HS-27A (cell line): ENCODE measurements at regions not wholly inside any gene's neighbourhood (a gene's known extent, or its start where the extent isn't known, plus 50 kb on each side); places are given as distances from the start of the nearest gene placed in this dataset.

Source experiments
- DNase-seq: peaks from one replicate; pipeline ENCODE4 v3.0.0-alpha.2; 2012; ENCODE audit warnings: low read depth, missing footprints

DNA sequence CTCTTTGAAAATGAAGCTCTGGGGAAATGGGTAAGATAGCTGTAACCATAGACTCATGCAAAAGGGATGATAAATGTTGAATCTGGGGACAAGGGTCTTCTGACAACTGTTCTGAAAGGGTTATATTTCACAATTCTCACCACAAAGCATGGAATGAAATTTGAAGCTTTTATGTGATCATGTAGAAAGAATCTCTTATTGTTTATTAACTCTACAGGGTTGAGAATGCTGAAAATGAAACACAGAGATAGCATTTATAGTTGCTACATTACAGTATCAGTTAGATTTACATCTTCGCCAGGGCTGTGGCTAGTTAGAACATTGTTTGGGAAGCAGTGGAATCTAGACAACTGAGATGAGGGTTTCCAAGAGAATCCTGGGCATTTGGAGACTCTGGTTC lies 97.4 kb upstream of the LHCGR start:
- peak; percentile 66 for DNase-seq

DNA sequence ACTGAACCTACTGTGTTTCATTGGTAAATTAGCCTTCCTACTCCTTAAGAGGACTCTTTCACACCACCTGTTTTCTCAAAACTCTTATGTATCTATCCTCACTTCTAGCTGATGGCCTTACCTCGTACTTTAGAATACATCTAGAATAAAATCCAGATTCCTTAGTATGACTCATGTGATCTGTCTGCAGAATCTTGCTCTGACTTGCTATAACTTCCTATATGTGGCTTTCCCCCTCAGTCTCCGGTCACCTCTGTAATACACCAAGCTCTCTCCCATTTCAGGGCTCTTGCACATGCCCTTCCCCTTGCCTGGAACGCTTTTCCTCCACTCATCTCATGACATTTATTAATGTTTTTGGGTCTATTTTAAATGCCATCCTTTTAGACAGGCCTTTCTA lies 95.6 kb upstream of the LHCGR start:
- DNase-seq, result no peak

DNA sequence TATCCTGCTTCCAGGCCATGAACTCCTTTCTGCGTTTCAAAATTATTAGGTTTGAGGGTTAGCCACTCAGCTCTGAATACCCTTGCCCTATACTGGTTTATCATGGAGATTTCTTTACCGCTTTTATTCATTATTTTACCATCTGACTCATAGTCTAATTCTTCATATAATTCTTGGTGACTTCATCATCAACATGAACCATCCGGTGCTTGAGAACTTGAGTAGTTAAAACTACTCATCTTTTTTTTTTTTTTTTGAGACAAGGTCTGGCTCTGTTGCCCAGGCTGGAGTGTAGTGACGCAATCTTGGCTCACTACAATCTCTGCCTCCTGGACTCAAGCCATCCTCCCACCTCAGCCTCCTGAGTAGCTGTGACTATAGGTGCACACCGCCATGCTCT lies 94.2 kb upstream of the LHCGR start:
- peak; percentile 64 for DNase-seq

DNA sequence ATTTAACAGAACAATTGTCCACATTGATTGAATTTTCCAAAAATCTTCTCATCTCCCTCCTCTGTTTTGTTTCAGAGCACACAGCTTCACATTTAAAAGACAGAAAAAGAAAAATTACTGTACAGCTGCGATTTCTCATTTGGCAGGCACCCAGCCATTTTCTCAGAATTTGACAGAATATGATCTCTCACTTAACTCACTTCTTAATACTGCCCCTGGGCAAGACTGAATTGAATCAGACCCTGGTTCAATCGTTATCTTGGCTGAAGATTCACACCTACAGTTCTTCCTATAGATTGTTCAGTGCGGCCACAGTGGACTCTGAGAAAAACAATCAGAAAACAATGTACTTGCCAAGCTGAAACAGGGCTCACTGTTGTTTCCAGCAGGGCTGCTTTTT lies 90.2 kb upstream of the LHCGR start:
- DNase-seq, result no peak

DNA sequence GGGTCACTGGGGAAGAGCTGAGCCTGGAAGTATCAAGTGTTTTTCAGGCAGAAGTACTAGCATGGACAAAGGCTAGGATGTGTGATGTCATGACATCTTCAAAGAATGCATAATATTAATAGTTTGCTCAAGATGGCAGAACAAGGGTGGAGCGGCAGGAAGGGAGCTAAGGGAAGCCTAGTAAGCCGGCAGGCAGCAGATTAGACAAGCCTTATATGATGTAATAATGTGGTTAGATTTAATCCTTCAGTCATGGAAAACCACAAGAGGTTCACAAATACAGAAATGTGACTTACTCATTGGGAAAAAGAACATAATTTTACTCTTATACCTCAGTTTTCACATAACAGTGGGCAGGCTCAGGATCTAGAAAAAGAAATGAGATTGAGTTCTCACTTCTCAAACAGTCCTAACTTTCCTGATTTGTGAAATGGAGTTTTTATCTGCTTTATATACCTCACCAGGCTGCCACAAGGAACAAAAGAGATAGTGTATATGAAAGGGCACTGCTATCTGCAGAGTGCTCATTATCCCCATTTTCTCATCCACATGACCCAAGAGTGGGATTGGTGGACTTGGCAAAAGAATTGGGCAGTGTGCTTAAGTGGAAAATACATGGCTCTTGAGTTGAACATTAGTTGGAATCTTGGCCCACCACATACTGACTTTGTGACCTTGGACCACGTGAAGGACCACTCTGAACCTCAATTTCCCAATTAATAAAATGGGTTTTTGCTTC lies 89.1 kb upstream of the LHCGR start:
- DNase-seq, result peak; percentile 60

DNA sequence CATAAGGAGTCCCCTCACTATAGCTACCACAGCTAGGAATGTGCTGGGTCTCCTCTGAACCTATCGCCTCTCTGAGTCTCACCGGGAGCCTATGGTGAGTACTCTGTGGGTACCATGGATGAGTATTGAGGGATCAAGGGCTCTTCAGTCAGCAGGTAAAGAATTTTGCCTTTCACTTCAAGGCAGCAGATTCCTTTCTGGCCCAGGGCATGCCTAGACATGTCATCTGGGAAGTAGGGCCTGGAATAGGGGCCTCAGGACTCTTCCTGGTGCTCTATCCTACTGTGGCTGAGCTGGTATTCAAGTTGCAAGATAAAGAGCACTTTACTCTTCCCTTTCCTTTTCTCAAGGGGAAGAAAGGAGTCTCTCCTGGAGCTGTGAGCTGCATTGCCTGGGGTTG lies 85.6 kb upstream of the LHCGR start:
- no peak for DNase-seq

DNA sequence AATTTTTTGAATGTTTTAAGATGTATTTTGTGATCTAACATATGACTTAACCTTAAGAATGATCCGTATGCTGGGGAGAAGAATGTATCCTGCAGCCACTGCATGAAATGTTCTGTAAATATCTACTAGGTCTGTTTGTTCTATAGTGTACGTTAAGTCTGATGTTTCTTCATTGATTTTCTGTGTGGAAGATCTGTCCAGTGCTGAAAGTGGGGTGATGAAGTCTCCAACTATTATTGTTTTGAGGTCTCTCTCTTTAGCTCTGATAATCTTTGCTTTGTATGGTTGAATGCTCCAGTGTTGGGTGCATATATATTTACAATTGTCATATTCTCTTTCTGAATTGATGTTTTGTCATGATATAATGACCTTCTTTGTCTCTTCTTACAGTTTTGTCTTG lies 82.5 kb upstream of the LHCGR start:
- no peak for DNase-seq

DNA sequence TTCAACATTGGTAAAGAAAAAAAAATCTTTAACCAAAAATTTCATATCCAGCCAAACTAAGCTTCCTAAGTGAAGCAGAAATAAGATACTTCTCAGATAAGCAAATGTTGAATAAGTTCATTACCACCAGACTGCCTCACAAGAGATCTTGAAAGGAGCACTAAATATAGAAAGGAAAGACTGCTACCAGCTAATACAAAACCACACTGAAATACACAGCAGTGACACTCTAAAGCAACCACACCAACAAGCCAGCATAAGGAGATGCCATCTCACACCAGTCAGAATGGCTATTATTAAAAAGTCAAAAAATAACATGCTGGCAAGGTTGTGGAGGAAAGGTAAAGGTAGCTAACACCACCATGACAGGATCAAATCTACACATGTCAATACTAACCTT lies 74.0 kb upstream of the LHCGR start:
- no peak for DNase-seq

DNA sequence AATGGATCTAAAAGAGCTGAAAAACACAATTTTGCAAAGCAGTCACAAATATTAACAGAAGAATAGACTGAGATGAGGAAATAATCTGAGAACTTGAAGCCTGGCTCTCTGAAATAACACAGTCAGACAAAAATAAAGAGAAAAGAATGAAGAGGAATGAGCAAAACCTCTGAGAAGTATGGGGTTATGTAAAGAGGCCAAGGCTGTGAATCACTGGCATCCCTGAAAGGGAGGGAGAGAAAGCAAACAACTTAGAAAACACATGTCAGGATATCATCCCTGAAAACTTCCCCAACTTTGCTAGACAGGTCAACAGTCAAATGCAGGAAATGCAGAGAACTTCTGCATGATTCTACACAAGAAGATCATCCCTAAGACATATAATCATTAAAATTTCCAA lies 73.5 kb upstream of the LHCGR start:
- no peak for DNase-seq

DNA sequence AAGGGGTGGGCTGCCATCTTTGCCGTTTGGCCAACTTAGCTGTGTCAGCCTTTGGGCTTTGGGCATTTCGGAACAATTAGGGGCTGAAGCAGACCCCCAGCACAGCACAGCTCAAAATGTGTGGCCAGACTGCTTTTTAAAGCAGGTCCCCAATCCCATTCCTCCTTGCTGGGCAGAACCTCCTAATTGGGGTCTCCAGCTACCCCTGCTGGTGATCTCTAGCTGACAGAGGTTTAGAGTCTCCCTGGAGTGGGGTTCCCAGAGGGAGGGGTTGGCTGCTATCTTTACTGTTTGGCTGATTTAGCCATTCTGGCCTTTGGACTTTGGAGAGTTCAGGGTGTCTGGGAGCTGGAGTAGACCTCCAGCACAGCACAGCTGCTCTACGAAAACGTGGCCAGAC lies 71.5 kb upstream of the LHCGR start:
- no peak for DNase-seq

DNA sequence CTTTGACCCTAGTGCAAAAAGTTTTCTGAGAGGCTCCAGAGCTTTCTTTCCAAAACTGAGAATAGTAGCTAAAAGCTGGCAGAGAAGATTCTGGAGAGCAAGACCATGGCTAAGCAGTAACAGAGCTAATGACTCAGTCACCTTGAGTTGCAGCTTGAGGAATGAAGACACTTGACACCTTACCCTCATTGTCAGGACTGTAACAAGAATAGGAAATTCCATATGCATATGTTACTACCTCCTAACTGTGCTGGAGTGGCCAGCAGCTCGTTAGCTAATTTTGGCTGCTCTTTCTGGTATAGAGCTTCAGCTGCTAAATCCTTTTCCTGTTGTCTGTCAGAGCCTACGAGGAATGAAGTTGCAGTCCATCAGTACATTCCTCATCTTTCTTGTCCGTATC lies 68.6 kb upstream of the LHCGR start:
- DNase-seq, result no peak

DNA sequence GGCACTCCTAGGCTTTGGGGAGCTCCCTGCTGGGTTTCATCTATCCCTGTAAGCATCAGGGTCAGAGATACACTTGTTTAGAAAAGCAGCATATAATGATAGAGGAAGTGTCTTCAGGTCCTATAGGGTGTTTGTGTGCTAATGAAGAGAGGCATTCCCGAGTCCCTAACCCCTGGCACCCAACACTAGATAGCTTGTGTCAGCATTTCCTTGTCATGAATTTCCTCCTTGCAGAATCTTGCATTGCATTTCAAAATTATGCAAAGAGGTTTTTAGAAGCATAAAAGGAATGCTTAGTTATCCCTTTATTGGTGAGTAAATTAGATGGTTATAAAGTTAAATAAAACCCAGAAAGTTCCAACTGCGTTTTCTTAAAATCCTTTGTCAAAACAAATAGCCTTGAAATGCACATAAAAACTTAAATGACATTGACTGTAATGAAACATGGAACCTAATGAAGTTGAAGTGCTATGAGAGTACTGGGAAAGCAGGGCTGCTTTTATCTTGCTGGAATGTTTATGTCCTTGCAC lies 63.7 kb upstream of the LHCGR start:
- no peak for DNase-seq

DNA sequence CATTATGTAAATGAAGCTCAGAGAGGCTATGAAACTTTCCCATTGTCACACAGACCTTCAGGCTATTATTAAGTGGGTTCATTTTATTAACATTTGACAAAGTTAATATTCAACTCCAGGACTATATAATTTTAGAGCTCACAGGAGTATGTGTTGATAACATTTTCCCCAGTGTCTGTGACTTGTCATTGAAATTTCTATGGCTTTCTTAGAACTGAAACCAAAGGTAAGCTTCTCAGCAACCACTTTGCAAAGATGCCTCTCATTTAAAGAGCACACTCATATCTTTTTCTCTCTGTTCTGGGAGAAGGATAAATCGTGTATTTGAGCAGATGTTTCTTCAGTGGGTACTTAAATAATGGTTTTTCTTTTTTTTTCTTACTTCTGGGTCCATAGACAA lies 61.8 kb upstream of the LHCGR start:
- DNase-seq, result no peak

DNA sequence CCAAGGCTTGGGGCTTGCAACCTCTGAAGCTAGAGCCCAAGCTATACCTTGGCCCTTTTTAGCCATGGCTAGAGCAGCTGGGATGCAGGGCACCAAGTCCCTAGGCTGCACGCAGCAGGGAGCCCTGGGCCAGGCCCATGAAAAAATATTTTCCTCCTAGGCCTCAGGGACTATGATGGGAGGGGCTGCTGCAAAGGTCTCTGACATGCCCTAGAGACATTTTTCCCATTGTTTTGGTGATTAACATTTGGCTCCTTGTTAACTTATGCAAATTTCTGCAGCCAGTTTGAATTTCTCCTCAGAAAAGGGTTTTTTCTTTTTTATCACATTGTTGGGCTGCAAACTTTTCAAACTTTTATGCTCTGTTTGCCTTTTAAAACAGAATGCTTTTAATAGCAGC lies 56.9 kb upstream of the LHCGR start:
- no peak for DNase-seq

DNA sequence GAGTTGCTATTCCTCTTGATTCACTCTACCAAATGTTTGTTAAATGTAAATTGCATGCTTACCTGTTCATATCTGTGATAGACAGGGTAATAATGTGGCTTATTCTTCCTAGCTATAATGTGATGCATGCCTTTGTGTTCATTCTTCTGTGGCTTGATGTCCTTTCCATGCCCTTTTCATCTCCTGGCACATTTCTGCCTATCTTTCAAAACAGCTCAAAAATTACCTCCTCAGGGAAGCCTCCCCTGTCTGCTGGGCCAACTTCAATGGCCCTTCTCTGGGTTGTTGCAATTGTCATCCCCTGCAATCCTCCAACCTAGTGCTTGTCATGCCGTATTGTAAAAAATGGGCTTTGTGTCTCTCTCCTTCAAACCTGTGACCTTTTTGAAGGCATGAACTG lies 52.8 kb upstream of the LHCGR start:
- no peak for DNase-seq
